ENCODE measurements at regions not wholly inside any gene's neighbourhood (a gene's known extent, or its start where the extent isn't known, plus 50 kb on each side); places are given as distances from the start of the nearest gene placed in this dataset.

DNA sequence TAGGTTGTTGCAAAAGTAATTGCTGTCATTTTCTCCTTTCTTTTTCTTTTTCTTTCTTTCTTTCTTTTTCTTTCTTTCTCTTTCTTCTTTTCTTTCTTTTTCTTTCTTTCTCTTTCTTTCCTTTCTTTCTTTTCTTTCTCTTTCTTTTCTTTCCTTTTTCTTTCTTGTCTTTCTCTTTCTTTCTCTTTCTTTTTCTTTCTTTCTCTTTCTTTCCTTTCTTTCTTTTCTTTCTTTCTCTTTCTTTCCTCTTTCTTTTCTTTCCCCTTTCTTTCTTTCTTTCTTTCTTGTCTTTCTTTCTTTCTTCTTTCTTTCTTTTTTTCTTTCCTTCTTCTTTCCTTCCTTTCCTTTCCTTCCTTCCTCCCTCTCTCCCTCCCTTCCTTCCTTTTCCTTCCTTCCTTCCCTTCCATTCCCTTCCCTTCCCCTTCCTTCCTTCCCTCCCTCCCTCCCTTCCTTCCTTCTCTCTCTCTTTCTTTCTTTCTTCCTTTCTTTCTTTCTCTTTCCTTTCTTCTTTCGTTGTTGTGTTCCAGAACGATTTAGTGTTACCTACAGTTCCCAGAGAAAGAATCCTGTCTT lies 178.9 kb downstream of the RPIA start:
- Histone ChIP-seq H3K36me3 (no peaks in the 10 kb centered on the region), H3K27ac (no peak overlapping the region), H3K9me3 (no peaks in the 10 kb centered on the region), H3K4me3 (no peak overlapping the region), H3K4me1 (peaks cover 0 to 3% (median 0%) of the 10 kb centered on the region in 3 donors), H3K27me3 (peaks cover 0 to 28% (median 0%) of the 10 kb centered on the region in 4 donors)
- intact Hi-C loops (cut with DNase I) = no loop called here
- no peak for DNase-seq
- 23 to 73% methylated on average over 2 of the region's 2 CpGs for WGBS, 2 donors
- TF ChIP-seq POLR2A (IDR thresholded peaks at IDR 0.05) = no peak
- TF ChIP-seq, protein P1, sequence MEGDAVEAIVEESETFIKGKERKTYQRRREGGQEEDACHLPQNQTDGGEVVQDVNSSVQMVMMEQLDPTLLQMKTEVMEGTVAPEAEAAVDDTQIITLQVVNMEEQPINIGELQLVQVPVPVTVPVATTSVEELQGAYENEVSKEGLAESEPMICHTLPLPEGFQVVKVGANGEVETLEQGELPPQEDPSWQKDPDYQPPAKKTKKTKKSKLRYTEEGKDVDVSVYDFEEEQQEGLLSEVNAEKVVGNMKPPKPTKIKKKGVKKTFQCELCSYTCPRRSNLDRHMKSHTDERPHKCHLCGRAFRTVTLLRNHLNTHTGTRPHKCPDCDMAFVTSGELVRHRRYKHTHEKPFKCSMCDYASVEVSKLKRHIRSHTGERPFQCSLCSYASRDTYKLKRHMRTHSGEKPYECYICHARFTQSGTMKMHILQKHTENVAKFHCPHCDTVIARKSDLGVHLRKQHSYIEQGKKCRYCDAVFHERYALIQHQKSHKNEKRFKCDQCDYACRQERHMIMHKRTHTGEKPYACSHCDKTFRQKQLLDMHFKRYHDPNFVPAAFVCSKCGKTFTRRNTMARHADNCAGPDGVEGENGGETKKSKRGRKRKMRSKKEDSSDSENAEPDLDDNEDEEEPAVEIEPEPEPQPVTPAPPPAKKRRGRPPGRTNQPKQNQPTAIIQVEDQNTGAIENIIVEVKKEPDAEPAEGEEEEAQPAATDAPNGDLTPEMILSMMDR (IDR thresholded peaks at IDR 0.05) = no peak

- no peaks in the 10 kb centered on the region for H3K9me3 ChIP-seq
- no peak overlapping the region for H3K4me3 ChIP-seq
- no peak for TF ChIP-seq POLR2A (IDR thresholded peaks at IDR 0.05)
- TF ChIP-seq, protein P1 (IDR thresholded peaks at IDR 0.05) = no peak
- 64 to 73% methylated on average over 5 of the region's 5 CpGs for WGBS, 2 donors
- peaks cover 0 to 28% (median 0%) of the 10 kb centered on the region in 4 donors for H3K27me3 ChIP-seq
- DNase-seq = no peak
- no peaks in the 10 kb centered on the region for H3K36me3 ChIP-seq
- H3K4me1 ChIP-seq = peaks cover 0 to 3% (median 0%) of the 10 kb centered on the region in 3 donors
- H3K27ac ChIP-seq = no peak overlapping the region
- intact Hi-C loops (cut with DNase I) = no loop called here
Observed at GRCh38 chr2:88871336-88871735, 179.9 kb downstream of the RPIA start.

DNA sequence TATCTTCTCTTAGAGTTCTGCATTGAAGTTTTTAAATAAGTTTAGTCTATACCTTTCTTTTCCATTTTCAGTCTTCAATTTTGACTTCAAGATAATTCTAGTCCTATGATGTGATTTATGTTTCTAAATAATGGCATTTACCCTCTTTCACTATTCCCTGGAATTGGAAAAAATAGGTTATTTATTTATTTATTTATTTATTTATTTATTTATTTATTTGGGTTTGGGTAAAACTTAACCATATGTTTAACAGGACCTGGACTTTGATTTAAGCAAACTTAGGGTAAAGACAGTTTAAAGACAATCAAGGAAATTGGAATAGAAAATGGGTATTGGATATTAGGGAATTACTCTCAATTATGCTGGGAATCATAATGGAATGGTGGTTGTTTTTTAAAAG lies 182.1 kb downstream of the RPIA start:
- H3K27ac ChIP-seq = no peak overlapping the region
- H3K4me3 ChIP-seq = no peak overlapping the region
- H3K27me3 ChIP-seq = peaks cover 0 to 28% (median 0%) of the 10 kb centered on the region in 4 donors

DNA sequence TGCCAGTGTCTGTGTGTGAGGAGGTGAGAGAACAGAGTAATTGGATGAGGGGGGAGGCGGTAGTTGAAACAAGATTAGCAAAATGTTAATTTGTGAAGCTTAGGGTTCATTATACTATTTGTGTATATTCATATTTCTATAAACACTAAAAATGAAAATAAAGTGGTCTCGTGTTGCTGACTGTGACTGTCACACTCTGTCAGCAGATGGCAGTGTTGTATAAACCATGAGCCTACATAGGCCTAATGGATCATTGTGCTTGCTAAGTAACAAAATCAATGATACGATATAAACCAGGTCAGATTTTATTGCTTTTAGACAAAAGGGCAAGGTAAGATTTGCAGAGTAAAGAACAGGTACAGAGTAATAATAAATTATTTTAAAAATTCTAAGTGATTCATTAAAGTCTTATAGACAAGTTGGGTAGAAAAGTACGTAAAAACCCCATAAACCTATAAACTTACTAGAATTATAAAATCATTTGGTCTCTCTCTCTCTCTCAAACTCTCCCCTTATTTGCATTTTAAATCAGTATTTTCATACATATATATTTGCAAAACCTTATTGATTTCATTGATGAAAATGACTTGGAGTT lies 182.7 kb downstream of the RPIA start:
- WGBS, 2 donors = 25 to 31% methylated on average over 4 of the region's 4 CpGs
- intact Hi-C loops (cut with DNase I) = no loop called here
- H3K9me3 ChIP-seq = no peaks in the 10 kb centered on the region
- H3K4me3 ChIP-seq = no peak overlapping the region
- peaks cover 0 to 28% (median 0%) of the 10 kb centered on the region in 4 donors for H3K27me3 ChIP-seq
- H3K4me1 ChIP-seq = peaks cover 0 to 3% (median 0%) of the 10 kb centered on the region in 3 donors
- DNase-seq = no peak
- no peak overlapping the region for H3K27ac ChIP-seq
- TF ChIP-seq POLR2A (IDR thresholded peaks at IDR 0.05) = no peak
- TF ChIP-seq, protein P1 (IDR thresholded peaks at IDR 0.05) = peak; percentile 30 to 69 (median 66)
- no peaks in the 10 kb centered on the region for H3K36me3 ChIP-seq

More for the DNA sequence above, 182.1 kb downstream of the RPIA start:
- TF ChIP-seq, protein P1 (IDR thresholded peaks at IDR 0.05) = no peak
- TF ChIP-seq POLR2A (IDR thresholded peaks at IDR 0.05) = no peak
- Histone ChIP-seq H3K36me3 (no peaks in the 10 kb centered on the region), H3K9me3 (no peaks in the 10 kb centered on the region), H3K4me1 (peaks cover 0 to 3% (median 0%) of the 10 kb centered on the region in 3 donors)
- intact Hi-C loops (cut with DNase I) = no loop called here
- no peak for DNase-seq

- Histone ChIP-seq H3K4me3 (no peak overlapping the region), H3K27me3 (peaks cover 0 to 29% (median 0%) of the 10 kb centered on the region in 4 donors), H3K4me1 (peaks cover 0 to 3% (median 0%) of the 10 kb centered on the region in 3 donors), H3K27ac (no peak overlapping the region), H3K9me3 (no peaks in the 10 kb centered on the region), H3K36me3 (no peaks in the 10 kb centered on the region)
- DNase-seq = no peak
- 30 to 44% methylated on average over 3 of the region's 3 CpGs for WGBS, 2 donors
- TF ChIP-seq POLR2A (IDR thresholded peaks at IDR 0.05) = no peak
- TF ChIP-seq, protein P1 (IDR thresholded peaks at IDR 0.05) = no peak
- intact Hi-C loops (cut with DNase I) = no loop called here
Observed at GRCh38 chr2:88875736-88876135, 184.3 kb downstream of the RPIA start.
